ENCODE measurements at regions not wholly inside any gene's neighbourhood (a gene's known extent, or its start where the extent isn't known, plus 50 kb on each side); places are given as distances from the start of the nearest gene placed in this dataset.

DNA sequence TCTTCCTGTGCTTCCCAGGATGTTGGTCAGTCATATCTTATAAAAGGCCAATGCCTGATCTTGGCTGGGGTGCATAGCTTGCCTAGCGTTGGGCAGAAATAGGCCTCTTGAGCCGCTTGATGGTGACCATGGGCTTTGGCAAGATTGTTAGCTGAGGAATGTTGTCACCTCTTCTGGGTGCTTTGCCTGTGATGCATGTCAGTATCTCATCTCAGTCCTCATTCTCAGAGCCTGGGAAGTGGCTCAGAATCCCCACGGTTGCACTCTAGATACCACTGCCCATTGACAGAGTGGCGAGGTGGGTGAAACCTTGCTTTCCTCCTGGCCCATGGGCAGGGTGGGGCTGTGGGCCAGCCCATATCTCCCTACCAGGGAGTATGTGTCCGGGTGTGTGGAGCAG lies 79.2 kb upstream of the MGAT5 start:
- no peak for DNase-seq (ENCODE audit: low spot score)

DNA sequence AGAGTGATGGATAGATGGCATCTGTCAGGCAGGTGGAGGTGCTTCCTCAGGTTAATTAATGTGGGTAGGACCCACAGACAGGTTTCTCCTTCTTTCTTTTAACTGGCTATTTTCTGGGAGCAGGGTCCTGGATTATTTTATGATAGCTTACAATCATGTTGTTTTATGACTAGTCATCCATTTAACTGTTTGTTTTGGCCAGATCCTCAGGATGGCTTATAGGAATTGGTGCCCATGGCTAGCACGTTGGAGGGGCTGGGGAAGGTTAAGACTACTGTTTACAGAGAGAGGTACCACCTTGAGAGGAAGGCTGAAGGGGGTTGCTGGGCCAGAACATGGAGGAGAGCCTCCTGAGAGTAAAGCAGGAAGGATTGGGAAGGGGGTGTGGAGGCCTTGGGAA lies 78.0 kb upstream of the MGAT5 start:
- DNase-seq (ENCODE audit: low spot score) = no peak

DNA sequence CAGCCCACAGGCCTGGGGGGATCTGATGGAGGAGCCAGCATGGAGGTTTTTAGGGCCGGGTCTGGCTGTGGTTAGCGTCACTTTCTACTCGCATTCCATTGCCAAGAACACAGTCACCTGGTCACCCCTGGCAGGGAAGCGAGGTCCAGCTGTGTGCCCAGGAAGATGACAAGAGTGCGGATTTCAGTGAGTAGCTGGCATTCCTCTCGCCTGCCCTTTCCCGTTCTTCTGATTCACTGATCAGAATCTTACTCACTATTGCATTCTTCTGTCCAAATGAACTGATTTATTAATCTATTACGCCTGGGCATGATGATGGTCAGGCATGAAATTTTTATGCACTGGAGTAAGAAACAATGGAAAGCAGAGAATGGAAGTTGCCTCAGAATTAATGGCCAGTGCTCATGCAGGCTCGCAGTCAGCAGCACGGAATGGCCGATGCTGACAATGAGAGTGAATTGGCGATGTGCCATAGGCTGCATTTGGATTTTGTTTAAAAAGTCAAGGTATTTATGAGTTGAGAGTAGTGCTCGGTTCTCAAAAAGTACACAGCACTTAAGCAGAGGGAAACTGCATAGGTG lies 76.4 kb upstream of the MGAT5 start:
- DNase-seq (ENCODE audit: low spot score) = no peak

DNA sequence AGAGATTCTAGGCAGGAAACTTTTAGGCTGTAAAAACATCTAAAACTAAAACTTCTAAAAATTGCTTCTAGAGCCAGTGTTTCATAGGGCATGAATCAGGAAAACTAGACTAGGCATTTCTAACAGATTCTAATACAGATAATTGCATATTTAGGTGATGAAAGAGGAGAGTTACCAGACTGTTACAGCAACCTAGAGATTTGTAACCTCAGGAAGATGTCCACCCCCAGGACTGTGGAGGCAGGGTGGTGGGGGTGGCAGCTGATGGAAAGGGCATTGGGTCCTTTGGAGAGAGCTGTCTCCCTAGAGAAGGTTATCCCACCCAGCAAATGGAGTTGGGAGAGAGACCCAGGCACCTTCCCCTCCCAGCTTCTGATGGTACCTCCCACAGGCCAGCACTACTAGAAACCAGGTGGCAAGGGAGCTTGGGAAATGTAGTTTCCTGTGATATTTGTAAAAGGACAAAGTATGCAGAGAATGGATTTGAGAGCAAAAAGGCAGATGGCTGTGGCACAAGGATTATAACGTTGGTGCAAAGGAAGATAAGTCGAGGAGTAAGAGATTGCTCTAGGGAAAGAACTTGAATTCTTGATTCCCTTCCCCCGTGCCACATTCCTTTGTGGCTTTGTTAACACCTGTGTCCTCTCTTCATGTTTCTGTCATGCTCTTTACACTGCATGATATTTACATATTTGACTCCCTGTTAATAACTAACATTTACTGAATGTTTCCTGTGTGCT lies 75.6 kb upstream of the MGAT5 start:
- no peak for DNase-seq (ENCODE audit: low spot score)

DNA sequence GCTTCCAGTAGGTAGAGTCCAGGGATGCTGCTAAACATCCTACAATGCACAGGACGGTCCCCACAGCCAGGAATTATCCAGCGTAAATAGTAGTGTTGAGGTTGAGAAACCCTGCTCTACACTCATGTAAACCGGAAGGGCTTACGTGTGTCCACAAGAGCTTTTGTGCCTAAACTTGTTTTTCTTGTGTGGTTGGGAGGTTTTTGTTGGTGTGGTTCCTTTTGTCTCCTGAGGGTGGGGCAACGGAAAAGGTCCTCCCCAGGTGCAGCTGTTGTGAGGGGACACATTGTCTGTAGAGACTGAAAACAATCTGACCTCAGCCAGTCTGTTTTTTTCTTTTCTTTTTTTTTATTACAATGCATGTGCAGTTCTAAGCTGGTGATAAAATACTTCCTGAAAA lies 72.7 kb upstream of the MGAT5 start:
- no peak for DNase-seq (ENCODE audit: low spot score)

DNA sequence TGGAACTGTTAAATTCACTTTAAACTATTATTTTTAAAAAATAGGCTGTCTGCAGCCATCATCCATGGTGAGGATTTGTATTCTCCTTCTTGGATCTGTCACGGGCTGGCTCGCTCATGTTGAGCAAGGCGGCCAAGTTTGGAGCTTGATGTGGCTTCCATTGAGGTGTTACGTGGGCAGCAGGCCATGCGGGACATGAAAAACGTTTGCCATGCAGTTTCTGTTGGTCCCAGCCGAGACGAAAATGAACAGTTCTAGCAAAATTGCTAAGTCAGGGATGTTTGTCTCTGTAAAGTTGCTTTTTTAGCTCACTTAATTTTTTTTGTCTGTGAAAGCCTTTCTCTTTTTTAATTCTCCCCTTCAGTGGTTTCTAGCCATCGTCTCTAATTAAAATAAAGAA lies 70.2 kb upstream of the MGAT5 start:
- DNase-seq (ENCODE audit: low spot score) = no peak

DNA sequence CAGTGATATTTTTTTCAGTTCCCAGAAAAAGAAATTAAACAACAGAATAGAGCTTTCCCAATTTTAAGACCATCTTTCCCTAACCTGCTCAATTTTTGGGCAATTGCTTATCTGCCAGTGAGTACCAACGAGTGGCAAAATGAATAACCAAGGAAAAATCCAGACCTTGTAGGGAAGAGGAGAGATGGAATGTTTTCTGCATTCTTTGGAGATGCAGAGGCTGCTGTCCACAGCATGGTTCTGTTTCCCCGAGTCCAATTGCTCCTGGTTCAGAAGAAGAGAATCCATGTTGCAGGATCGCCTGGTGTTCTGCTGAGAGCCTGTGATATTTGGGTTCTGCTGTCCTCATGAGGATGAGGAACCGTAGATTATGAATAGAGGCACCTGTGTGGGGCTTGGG lies 68.2 kb upstream of the MGAT5 start:
- DNase-seq (ENCODE audit: low spot score) = no peak

DNA sequence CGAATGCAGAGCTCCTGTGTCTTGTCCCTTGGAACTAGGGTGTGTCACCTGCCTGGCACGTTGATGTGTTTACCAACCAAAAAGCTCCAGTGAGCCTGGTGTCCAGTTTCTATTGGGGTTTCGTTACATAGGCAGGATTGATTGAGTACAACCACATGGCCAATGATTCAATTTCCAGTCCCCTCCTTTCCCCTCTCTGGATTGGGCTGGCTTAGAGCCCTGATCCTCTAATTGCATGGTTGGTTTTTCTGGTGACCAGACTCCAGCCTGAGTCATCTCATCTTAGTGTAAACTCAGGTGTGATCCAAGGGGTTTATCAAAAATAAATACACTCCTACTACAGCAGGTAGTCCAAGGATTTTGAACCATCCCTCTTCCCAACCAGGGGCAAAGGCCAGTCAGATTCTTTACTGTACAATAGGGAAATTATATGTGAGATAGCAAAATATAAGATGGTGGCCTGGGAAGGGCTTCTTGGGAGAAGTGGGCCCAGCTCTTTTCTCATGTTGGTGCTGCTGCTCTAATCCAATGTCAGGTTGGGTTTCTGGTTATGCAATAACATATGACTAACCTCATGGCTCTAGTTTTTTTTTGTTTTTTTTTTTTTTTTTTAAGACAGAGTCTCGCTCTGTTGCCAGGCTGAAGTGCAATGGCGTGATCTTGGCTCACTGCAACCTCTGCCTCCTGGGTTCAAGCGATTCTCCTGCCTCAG lies 64.7 kb upstream of the MGAT5 start:
- DNase-seq (ENCODE audit: low spot score) = no peak

DNA sequence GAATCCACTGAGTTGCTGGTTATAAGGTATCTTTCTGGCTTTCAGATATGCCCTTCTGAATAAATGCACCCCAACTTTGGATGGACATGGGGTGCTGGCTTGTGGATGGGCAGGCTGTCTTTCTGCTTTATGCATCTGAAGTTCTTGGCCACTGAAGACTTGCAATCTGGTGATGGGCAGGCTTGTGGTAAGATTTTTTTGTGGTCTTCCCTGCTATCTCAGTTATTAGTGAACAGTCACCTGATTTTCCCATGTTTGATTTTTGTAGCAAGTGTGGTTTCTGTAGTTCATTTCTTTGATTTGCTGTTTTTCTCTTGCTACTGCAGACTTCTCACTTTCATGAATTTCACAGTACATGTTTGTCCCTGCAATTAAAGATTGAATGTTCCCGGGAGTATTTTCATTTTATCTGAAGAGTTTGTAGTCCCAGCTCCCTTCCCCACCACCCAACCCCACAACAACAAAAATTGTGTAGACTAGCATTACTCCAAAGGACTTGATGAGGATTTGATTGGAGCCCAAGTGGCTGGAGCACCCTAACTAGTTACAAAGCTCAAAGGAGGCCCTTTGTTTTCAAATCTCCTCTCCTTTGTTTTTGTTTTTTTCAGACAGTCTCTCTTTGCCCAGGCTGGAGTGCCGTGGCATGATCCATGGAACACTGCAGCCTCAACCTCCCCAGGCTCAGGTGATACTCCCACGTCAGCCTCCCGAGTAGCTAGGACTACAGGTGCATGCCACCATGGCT lies 63.6 kb upstream of the MGAT5 start:
- no peak for DNase-seq (ENCODE audit: low spot score)

DNA sequence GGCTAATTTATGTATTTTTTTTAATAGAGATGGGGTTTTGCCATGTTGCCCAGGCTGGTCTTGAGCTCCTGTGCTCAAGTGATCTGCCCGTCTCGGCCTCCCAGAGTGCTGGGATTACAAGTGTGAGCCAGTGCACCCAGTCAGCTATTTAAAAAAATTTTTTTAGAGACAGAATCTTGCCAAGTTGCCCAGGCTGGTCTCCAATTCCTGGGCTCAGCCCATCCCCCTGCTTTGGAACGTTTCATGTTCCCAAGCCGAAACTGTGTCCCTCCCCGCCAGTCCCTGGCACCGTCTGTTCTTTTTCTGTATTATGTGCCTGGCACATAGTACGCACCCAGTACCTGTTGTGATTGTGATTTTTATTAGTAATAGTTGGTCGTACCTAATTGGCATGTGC lies 63.1 kb upstream of the MGAT5 start:
- no peak for DNase-seq (ENCODE audit: low spot score)

DNA sequence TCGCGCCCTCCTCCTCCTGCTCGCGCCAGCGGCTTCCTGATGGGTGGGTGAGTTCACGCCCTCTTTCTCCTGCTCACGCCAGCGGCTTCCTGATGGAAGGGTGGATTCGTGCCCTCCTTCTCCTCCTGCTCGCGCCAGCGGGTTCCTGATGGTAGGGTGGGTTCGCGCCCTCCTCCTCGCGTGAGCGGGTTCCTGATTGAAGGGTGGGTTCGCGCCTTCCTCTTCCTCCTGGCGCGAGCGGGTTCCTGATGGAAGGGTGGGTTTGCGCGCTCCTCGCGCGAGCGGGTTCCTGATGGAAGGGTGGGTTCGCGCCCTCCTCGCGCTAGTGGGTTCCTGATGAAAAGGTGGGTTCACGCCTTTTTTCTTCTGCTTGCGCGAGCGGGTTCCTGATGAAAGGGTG lies 62.0 kb upstream of the MGAT5 start:
- DNase-seq (ENCODE audit: low spot score) = no peak

DNA sequence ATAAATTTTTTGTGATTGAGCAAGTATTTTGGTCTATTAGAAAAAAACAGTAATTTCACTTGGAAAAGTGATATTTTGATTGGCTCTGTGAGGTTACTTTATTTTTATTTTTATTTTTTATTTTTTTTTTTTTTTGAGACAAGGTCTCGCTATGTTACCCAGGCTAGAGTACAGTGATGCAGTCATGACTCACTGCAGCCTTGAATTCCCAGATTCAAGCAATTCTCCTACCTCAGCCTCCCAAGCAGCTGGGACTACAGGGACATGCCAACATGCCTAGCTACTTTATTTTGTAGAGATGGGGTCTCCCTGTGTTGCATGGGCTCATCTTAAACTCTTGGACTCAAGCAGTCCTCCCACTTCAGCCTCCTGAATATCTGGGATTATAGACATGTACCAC lies 60.9 kb upstream of the MGAT5 start:
- no peak for DNase-seq (ENCODE audit: low spot score)

DNA sequence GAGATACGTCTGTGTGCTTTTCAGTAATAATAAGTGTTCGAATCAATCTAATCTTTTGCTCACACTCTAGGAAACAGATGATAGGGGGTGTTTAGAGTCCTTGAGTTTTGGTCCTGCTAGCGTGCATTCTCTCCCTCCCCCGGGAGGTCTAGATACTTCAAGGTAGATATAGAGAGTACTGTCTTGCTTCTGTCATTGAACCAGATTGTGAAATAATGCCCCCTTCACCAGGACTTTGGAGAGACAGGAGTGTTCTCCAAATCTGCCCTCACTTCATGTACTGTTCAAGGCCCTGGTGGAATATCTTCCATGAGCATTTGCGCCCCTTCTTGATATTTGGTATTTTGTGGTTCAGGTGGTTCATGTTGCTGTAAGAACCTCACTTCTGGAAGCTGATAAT lies 59.4 kb upstream of the MGAT5 start:
- no peak for DNase-seq (ENCODE audit: low spot score)

DNA sequence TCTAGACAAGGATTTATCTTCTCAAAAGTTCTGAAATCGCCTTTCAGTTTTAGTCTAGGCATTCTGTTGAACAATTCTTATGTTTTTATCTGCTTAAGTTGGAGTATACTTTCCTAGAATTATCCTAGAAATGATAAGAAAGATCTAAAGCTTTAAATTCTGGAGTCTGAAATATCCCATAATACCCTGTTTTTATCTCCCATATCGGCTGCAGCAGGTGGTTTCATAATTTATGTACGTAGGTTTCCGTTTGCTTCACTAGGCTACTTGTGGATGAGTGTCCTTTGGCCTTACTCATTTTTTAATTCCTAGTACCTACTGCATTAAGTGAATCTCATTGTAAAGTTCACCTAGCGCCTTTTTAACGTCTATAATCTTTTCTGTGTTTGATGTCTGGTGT lies 58.5 kb upstream of the MGAT5 start:
- no peak for DNase-seq (ENCODE audit: low spot score)

DNA sequence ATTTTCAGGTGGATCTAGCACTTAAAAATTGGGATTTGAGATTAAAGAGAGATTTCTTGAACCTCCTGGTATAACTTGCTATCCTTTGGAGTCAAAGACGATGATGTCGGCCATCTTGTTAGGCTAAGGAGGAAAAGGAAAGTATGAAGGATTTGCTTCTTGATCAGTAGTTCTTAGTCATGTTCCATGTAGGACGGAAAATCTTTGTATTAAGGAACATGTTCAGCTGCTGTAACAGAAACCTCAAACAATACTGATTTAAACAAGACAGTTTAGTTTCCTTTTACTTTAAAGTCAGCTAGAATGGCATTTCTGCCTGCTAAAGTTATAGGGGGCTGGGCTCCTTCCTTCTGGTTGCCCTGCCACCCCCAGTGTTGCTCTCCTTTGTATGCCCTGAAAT lies 56.4 kb upstream of the MGAT5 start:
- DNase-seq (ENCODE audit: low spot score) = no peak

DNA sequence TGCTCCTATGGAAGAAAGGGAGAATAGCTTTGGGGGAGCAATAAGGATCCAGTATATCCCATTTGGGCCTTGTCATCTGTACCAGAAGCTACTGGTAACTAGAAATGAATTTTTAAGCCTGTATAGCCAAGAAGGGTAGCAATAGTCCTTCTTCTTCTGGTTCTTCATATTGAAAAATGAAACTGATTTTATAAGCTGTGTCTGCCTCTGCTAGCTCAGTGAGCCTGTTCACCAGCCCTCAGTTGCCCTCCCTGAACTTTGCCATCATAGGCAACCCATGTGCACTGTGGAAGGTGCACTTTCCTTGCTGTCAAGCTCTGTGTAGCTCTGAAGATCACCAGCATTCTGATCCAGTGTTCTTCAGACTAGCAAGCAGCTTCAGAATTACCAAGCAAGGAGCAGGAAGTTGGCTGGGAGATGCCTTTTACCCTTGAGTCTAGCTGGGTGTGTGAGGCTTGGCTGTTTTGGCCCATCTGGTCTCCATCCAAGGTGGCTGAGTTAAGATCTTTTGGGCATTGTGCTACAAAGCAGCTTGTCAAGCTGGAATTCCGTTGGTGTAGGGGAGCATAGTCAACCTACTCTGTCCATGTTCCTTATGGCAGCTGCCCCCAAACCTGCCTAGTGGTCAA lies 55.8 kb upstream of the MGAT5 start:
- no peak for DNase-seq (ENCODE audit: low spot score)

DNA sequence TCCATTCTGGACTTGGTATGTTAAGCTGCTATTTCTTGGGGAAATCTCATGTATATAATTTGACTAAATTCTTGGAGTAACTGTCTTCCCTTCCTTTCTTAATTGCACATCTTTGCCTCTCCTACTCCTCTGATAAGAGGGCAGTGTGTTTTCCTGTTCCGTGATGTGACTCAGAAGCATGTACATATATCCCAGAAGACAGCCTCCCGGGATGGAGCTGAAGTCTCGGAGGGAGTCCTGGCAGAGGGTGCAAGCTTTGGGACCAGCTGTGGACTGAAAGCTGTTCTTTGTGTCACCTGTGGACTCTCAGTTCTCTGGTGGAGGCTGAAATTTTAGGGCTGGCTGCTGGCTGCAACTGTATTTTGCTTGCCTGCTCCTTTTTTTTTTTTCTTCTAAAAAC lies 54.7 kb upstream of the MGAT5 start:
- no peak for DNase-seq (ENCODE audit: low spot score)

DNA sequence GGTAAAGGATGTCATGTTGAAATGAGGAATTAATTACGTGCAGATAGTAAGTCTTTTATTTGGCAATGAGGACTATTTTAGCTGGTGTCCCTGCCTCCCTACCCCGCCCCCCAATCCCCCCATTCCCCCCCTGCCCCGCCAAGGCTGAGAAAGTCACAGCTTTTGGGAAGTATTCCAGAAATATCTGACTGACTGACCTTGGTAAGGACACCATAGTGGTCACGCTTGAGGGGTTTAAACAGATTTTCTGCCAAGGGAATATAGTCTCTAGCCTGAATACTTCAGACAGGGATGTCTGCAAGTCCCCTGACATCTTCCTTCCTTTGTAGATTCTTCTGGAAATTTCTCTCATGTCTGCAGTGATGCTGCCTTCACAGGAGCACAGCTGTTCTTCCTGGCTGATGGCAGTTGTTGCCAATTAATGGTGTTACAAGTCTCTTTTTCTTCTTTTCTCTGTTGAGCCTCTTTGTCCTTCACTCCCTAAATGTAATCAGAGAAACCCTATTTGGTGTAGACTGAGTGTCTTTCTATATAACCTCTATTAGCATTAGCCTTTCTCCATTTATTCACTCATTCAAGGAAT lies 53.7 kb upstream of the MGAT5 start:
- no peak for DNase-seq (ENCODE audit: low spot score)

DNA sequence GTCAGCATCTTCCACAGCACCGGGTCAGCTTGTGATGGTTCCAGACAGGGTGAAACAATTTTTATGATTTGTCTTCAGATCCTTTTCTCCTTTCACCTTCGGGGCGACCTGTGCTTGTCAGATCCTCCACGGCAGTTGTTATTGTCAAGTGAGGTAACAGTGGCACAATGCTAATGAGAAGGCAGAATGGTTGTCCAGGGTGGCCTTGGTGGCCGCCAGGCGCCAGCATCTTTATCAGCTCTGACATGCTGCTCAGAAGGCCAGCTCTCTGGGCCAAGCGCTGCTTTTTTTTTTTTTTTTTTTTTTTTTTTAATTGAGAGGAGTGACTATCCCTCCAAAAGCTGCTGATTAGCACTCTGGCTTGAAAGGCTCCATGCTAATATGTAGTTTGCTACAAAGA lies 52.3 kb upstream of the MGAT5 start:
- DNase-seq (ENCODE audit: low spot score) = no peak

DNA sequence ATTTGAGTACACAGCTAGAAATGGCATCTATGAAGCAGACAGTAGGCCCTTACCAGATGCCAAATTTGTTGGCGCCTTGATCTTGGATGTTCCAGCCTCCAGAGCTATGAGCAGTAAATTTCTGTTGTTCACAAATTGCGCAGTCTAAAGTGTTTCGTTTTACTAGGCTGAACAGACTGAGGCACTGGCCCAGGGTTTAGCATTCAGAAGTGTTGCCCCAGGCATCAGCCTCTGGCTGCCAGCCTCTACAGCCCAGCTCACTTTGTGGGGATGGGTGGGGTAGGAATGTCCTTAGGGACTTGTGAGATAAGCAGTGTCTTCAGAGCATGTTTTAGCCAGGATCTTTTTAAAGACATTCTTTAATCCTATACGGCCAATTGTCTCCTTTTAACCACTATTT lies 51.5 kb upstream of the MGAT5 start:
- DNase-seq (ENCODE audit: low spot score) = no peak

DNA sequence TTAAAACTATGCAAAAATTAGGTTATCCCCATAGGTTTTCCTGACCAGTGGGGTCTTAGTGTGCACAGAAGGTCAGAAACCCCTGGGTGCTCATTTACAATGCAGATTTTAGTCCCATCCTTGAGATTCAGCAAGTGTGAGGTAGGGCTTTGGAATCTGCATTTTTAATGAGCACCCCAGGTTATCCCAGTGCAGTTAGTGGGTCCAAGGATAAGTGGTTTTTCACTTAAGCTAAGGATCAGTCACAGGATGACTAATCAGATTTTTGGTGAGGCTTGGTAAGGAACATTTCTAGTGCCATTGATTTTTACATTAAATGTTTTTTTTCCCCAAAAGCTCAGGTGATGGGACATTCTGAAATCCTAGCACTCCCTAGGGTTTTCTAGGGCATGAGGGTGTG lies 50.7 kb upstream of the MGAT5 start:
- DNase-seq (ENCODE audit: low spot score) = no peak

All from germinal center (tissue), 1 donor.